ENCODE measurements at regions not wholly inside any gene's neighbourhood (a gene's known extent, or its start where the extent isn't known, plus 50 kb on each side); places are given as distances from the start of the nearest gene placed in this dataset.
A peak's percentile ranks its signal among the peaks of the same experiment; 100 is the strongest.

DNA sequence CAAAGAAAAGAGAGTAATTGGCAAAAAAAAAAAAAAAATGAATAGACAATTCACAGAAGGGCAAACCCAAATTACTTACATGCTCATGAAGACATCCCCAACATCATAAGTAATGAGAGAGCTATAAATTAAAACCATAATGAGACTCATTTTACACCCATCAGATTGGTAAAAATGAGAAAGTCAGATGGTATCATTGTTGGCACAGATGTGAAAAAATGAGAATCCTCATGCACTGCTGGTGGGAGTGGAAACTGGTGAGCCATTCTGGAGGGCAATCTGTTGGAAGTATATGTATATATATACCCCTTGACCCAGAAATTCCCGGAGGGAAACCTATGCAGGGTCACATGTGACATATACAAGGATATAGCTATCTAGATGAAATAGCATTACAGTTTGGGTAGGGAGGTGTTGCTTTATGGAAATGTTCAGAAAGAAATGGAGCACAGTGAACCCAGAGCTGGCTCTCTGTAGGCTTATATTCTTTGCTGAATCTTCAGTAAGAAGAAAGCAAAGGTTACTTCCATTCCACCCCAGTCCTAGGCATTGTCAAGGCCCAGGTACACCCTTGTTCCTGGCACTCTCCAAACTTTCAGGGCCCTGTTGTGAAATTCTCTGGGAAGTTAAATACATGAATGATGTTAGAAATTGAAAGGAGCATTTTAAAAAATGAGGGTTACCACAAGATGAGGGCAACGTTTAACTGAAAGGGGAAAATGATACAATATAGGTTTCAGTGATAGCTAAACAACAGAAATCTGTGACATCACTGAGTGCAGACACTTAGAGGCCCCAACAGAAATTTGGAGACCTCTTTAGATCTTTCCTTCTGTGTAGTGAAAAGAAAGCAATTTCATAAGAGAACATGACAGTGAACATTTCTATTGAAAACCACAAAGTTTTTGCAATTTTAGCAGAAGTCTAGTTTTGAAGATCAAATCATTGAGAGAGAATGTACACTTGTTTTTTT, 132.7 kb upstream of the TPRG1 start:
- H3K4me3 ChIP-seq (ENCODE audit: low read depth, low read length): no peak overlapping the region
- DNase-seq (ENCODE audit: low read depth): no peak

DNA sequence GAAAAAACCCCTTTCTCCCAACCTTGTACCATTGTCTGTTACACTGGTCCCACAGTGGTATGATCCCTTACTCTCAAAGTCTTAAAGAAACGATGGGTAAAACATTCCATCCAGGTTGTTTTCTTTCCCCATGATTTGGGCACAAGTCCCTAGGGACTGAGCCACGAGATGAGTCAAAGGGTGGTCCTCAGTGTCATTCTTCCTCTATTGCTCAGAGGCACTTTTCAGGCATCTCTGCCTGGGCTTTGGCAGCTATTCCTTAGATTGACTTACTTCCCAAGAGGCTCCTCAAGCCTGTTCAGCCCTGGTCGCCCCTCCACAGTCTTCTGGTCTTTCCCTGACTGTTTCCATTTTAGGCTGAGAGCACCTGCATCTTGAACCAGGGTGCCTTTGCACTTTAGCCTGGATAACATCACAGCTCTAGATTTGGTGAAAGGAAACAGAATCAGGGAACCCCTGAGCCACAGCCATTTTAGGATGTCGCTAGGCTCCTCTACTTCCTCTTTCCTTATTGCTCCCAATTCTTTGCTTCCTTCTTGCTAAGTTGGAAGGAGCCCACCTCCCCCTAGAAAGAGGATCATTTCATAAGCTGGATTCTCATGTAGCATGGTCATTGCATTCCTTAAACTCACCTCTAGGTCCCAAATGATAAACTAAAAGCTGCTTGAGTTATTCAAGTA, 131.0 kb upstream of the TPRG1 start:
- no peak overlapping the region for H3K4me3 ChIP-seq (ENCODE audit: low read depth, low read length)
- DNase-seq (ENCODE audit: low read depth): no peak

GRCh38 chr3:189041482-189042090, 130.2 kb upstream of the TPRG1 start:
- no peak overlapping the region for H3K4me3 ChIP-seq (ENCODE audit: low read depth, low read length)
- DNase-seq (ENCODE audit: low read depth): no peak

DNA sequence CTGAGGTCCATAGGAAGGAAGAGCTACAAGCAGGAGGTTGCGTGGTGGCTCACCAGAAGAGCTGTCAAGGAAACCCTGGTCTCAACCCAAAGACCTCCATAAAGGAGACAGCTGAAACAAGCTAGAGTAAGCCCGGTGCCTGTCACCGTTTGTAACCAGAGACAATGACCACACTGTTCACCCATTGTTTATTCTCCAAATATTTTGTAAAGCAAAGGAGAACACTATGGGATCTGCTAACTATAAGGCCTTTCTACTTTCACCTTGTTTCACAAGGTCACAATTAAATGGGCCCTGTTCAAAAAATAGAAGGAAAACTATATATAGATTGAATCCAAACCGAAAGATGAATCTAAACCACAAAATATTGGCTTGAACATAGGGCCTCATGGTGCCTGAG, 128.9 kb upstream of the TPRG1 start:
- H3K4me3 ChIP-seq (ENCODE audit: low read depth, low read length): no peak overlapping the region
- no peak for DNase-seq (ENCODE audit: low read depth)

GRCh38 chr3:189049458-189050236, 122.1 kb upstream of the TPRG1 start:
- DNase-seq (ENCODE audit: low read depth): no peak
- no peak overlapping the region for H3K4me3 ChIP-seq (ENCODE audit: low read depth, low read length)

- DNase-seq (ENCODE audit: low read depth): no peak
- H3K4me3 ChIP-seq (ENCODE audit: low read depth, low read length): no peak overlapping the region
Measured at GRCh38 chr3:189053322-189053721, 118.4 kb upstream of the TPRG1 start.

GRCh38 chr3:189056646-189057335, 115.0 kb upstream of the TPRG1 start:
- peak; percentile 10 for DNase-seq (ENCODE audit: low read depth)
- no peak overlapping the region for H3K4me3 ChIP-seq (ENCODE audit: low read depth, low read length)

GRCh38 chr3:189057369-189057768, 114.4 kb upstream of the TPRG1 start:
- no peak overlapping the region for H3K4me3 ChIP-seq (ENCODE audit: low read depth, low read length)
- no peak for DNase-seq (ENCODE audit: low read depth)

- no peak overlapping the region for H3K4me3 ChIP-seq (ENCODE audit: low read depth, low read length)
- DNase-seq (ENCODE audit: low read depth): no peak
Measured at GRCh38 chr3:189058071-189058470, 113.7 kb upstream of the TPRG1 start.

- H3K4me3 ChIP-seq (ENCODE audit: low read depth, low read length): no peak overlapping the region
- no peak for DNase-seq (ENCODE audit: low read depth)
Measured at GRCh38 chr3:189070965-189071364, 100.8 kb upstream of the TPRG1 start.

GRCh38 chr3:189071446-189071845, 100.3 kb upstream of the TPRG1 start:
- no peak for DNase-seq (ENCODE audit: low read depth)
- no peak overlapping the region for H3K4me3 ChIP-seq (ENCODE audit: low read depth, low read length)

DNA sequence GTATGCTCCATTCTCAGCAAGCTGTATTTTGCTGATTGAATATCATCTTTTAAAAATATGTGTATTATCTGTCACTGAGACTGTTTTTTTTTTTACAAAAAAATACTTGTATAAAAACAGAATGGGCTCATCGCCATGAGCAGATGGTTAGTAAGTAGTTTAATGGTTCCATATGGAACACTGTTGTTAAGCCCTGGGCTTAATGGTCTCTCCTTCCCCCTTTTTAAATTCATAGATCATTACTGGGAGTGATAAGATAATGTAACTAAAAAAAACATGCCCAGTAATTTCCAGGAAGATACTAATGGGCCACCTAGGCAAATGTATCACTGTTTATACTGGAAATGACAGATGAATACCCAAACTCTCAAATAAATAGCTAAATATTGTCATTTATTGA, 95.3 kb upstream of the TPRG1 start:
- DNase-seq (ENCODE audit: low read depth): no peak
- H3K4me3 ChIP-seq (ENCODE audit: low read depth, low read length): no peak overlapping the region

DNA sequence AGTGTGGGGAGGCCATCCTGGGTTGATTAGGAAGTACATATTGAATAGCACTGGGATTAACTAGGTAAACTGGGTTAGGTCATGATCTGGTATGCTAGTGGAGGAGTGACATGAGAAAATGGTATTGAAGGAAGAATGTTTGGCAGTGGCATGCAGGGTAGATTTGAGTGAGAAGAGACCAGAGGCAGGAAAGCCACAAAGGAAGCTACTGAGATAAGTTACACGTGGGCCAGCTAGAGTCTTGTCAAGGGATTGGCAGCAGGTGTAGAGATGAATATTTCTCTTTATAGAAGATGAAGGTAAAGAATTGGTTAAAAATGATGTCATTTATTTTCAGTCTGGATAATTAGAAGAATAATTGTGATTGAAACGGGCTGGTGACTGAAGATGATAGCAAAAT, 91.0 kb upstream of the TPRG1 start:
- DNase-seq (ENCODE audit: low read depth): no peak
- no peak overlapping the region for H3K4me3 ChIP-seq (ENCODE audit: low read depth, low read length)

DNA sequence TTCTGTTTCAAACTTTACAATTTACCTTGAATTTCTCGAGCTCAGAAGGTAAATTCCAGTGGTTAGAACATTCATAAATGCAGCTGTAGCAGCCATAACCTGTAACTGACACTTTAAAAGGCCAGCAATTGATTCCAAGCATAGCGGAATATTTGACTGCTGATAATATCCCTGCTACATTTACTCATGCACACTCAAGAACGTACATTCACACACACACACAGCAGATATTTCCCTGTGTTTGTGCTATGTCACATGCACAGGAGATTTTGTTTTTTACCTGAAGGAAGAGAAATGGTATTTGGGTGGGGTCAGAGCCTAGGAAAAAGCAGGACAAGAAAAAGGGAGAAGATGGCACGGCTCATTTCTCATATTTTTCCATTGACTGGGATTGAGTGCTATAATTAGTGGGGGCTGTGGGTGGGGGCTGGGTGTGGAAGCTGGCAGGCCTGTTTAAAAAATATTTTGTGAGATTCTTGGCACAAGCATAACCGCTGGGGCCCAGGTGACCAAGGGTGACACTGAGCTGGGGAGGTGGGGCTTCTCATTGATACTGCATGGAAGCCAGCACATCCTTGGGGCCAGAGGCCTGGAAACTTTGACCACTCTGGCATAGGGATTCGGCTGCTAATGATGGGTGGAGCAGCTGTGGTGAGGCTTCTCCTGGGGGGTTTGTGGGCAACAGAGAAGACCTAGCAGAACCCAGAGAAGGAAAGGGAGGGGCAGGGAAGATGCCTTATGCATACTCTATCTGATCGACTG, 88.9 kb upstream of the TPRG1 start:
- no peak for DNase-seq (ENCODE audit: low read depth)
- no peak overlapping the region for H3K4me3 ChIP-seq (ENCODE audit: low read depth, low read length)

DNA sequence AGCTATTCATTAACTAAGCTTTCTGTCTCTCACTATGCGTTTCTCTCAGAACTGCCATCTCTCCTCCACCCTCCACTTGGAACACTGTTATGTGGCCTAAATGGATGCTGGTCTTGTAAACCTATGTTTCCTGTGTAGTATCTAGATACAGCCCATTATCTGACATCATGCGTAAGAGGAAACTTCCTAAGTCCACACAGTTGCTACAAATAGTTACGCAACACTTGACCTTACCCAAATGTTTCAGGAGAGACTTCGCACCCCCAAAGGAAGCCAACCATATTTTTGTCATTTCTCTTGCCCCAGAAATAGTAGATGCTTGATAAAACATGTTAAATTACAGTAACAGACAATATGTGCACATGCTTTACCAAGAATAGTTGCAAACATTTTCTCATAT, 87.2 kb upstream of the TPRG1 start:
- no peak overlapping the region for H3K4me3 ChIP-seq (ENCODE audit: low read depth, low read length)
- no peak for DNase-seq (ENCODE audit: low read depth)

GRCh38 chr3:189092547-189092946, 79.2 kb upstream of the TPRG1 start:
- no peak for DNase-seq (ENCODE audit: low read depth)

DNA sequence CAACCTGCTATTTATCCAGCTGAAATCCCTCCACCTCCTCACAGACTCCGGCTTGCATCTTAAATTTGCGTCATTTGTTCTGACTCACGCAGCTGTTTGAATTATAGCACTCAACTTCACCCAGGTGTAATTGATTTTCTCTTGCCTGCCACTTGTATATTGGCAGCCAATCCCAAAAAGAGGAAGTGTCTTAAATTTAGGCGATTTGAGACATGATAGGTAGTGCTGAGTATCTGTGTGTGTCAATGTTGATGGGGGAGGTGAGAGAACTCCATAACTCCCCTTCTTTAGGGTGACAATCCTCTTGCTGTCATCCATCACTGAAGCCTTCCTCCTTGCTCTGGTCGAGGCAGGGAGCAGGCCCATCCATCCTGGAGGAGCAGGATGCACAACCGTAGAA, 77.2 kb upstream of the TPRG1 start:
- DNase-seq (ENCODE audit: low read depth): no peak
- H3K4me3 ChIP-seq (ENCODE audit: low read depth, low read length): no peak overlapping the region

More at GRCh38 chr3:189092547-189092946, 79.2 kb upstream of the TPRG1 start:
- H3K4me3 ChIP-seq (ENCODE audit: low read depth, low read length): no peak overlapping the region

- no peak for DNase-seq (ENCODE audit: low read depth)
- no peak overlapping the region for H3K4me3 ChIP-seq (ENCODE audit: low read depth, low read length)
Measured at GRCh38 chr3:189096092-189096491, 75.7 kb upstream of the TPRG1 start.

Data from skeletal muscle cell (primary cell).